ENCODE measurements at regions not wholly inside any gene's neighbourhood (a gene's known extent, or its start where the extent isn't known, plus 50 kb on each side); places are given as distances from the start of the nearest gene placed in this dataset.

DNA sequence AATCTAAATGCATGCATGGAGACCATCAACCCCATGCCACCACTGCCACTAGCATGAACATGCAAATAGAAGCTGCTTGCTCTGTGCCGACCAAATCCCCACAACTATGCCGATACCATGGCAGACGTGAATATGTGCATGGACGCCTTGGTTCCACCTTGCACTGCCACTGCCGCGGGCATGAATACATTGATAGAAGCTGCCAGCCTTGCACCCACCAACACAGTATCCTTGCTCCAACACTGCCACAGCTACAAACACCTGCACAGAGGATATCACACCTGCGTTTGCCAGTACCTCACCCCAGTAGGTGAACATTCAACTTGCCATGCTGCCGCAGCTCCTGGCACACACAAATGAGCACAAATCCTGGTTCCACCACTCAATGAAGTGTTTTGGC, 527.4 kb upstream of the REG3G start:
- no peak overlapping the region for H2AK5ac ChIP-seq (ENCODE audit: low read length)
- no peaks in the 10 kb centered on the region for H3K79me1 ChIP-seq (ENCODE audit: low read length)
- H2BK5ac ChIP-seq (ENCODE audit: low read length), result no peak overlapping the region
- no peak for DNase-seq
- H3K4me2 ChIP-seq (ENCODE audit: low read length), result no peak overlapping the region
- H3K9ac ChIP-seq (ENCODE audit: low read length), result no peak overlapping the region
- H3K4me1 ChIP-seq (ENCODE audit: control insufficient read depth, low read depth, low read length), result no peaks in the 10 kb centered on the region
- no peaks in the 10 kb centered on the region for H3K36me3 ChIP-seq (ENCODE audit: control insufficient read depth, insufficient read depth, low read length)
- H3K4me3 ChIP-seq (ENCODE audit: low read length), result no peak overlapping the region
- no peaks in the 10 kb centered on the region for H3K79me2 ChIP-seq (ENCODE audit: control insufficient read depth, insufficient read depth, low read length)
- WGBS (ENCODE audit: extremely low coverage, insufficient coverage, low lambda C conversion rate), result no CpG with 5 or more reads among the region's 8 CpGs
- H4K5ac ChIP-seq (ENCODE audit: low read length), result no peak overlapping the region
- H4K8ac ChIP-seq (ENCODE audit: low read depth, low read length), result no peak overlapping the region
- H3K23ac ChIP-seq (ENCODE audit: low read length), result no peak overlapping the region
- no peak overlapping the region for H3K4ac ChIP-seq (ENCODE audit: low read depth, low read length)
- no peak overlapping the region for H3K18ac ChIP-seq (ENCODE audit: low read length)
- H3K56ac ChIP-seq (ENCODE audit: low read length), result no peak overlapping the region
- H2BK120ac ChIP-seq (ENCODE audit: low read depth, low read length), result no peak overlapping the region
- H2BK15ac ChIP-seq (replicated peaks; ENCODE audit: low read depth), result no peak overlapping the region
- H3K27ac ChIP-seq (ENCODE audit: low read depth, low read length), result no peak overlapping the region
- H3K27me3 ChIP-seq (ENCODE audit: insufficient read depth, low read length, poor library complexity), result no peaks in the 10 kb centered on the region

DNA sequence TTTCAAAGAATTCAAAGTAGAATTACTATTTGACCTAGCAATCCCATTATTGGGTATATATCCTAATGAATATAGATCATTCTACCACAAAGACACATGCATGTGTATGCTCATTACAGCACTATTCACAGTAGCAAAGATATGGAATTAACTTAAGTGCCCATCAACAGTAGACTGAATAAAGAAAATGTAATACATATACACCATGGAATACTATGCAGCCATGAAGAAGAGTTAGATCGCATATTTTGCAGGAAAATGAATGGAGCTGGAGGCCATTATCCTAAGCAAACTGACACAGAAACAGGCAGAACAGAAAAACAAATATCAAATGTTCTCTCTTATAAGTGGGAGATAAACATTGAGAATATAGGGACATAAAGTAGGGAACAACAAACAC, 519.2 kb upstream of the REG3G start:
- H4K5ac ChIP-seq (ENCODE audit: low read length), result no peak overlapping the region
- H3K79me1 ChIP-seq (ENCODE audit: low read length), result no peaks in the 10 kb centered on the region
- no peaks in the 10 kb centered on the region for H3K79me2 ChIP-seq (ENCODE audit: control insufficient read depth, insufficient read depth, low read length)
- H3K27me3 ChIP-seq (ENCODE audit: insufficient read depth, low read length, poor library complexity), result no peaks in the 10 kb centered on the region
- no peak overlapping the region for H2BK15ac ChIP-seq (replicated peaks; ENCODE audit: low read depth)
- no peak overlapping the region for H3K27ac ChIP-seq (ENCODE audit: low read depth, low read length)
- H2BK5ac ChIP-seq (ENCODE audit: low read length), result no peak overlapping the region
- no peak overlapping the region for H3K23ac ChIP-seq (ENCODE audit: low read length)
- H3K4me3 ChIP-seq (ENCODE audit: low read length), result no peak overlapping the region
- no peaks in the 10 kb centered on the region for H3K36me3 ChIP-seq (ENCODE audit: control insufficient read depth, insufficient read depth, low read length)
- H3K4me1 ChIP-seq (ENCODE audit: control insufficient read depth, low read depth, low read length), result no peaks in the 10 kb centered on the region
- H4K8ac ChIP-seq (ENCODE audit: low read depth, low read length), result no peak overlapping the region
- no CpG with 5 or more reads among the region's 1 CpG for WGBS (ENCODE audit: extremely low coverage, insufficient coverage, low lambda C conversion rate)
- no peak overlapping the region for H2AK5ac ChIP-seq (ENCODE audit: low read length)
- no peak overlapping the region for H3K4me2 ChIP-seq (ENCODE audit: low read length)
- no peak overlapping the region for H3K18ac ChIP-seq (ENCODE audit: low read length)
- no peak for DNase-seq
- H3K4ac ChIP-seq (ENCODE audit: low read depth, low read length), result no peak overlapping the region
- no peak overlapping the region for H3K9ac ChIP-seq (ENCODE audit: low read length)
- no peak overlapping the region for H2BK120ac ChIP-seq (ENCODE audit: low read depth, low read length)
- H3K56ac ChIP-seq (ENCODE audit: low read length), result no peak overlapping the region

- H4K5ac ChIP-seq (ENCODE audit: low read length), result no peak overlapping the region
- WGBS (ENCODE audit: extremely low coverage, insufficient coverage, low lambda C conversion rate), result no CpG with 5 or more reads among the region's 3 CpGs
These were observed 503.6 kb upstream of the REG3G start for GRCh38 chr2:78521938-78522337.

GRCh38 chr2:78532762-78533379, 492.6 kb upstream of the REG3G start:
- WGBS (ENCODE audit: extremely low coverage, insufficient coverage, low lambda C conversion rate), result no CpG with 5 or more reads among the region's 5 CpGs
- H3K4me3 ChIP-seq (ENCODE audit: low read length), result no peak overlapping the region
- peak; percentile 13 for DNase-seq

More at GRCh38 chr2:78521938-78522337, 503.6 kb upstream of the REG3G start:
- Histone ChIP-seq H3K56ac (ENCODE audit: low read length) (no peak overlapping the region), H2AK5ac (ENCODE audit: low read length) (no peak overlapping the region), H3K36me3 (ENCODE audit: control insufficient read depth, insufficient read depth, low read length) (no peaks in the 10 kb centered on the region), H3K4me3 (ENCODE audit: low read length) (no peak overlapping the region), H3K4me1 (ENCODE audit: control insufficient read depth, low read depth, low read length) (no peaks in the 10 kb centered on the region), H3K9ac (ENCODE audit: low read length) (no peak overlapping the region), H3K23ac (ENCODE audit: low read length) (no peak overlapping the region), H4K8ac (ENCODE audit: low read depth, low read length) (no peak overlapping the region), H3K18ac (ENCODE audit: low read length) (no peak overlapping the region), H3K4ac (ENCODE audit: low read depth, low read length) (no peak overlapping the region), H3K79me1 (ENCODE audit: low read length) (no peaks in the 10 kb centered on the region), H2BK120ac (ENCODE audit: low read depth, low read length) (no peak overlapping the region), H3K79me2 (ENCODE audit: control insufficient read depth, insufficient read depth, low read length) (no peaks in the 10 kb centered on the region), H3K4me2 (ENCODE audit: low read length) (no peak overlapping the region), H2BK15ac (replicated peaks; ENCODE audit: low read depth) (no peak overlapping the region), H3K27ac (ENCODE audit: low read depth, low read length) (no peak overlapping the region), H2BK5ac (ENCODE audit: low read length) (no peak overlapping the region), H3K27me3 (ENCODE audit: insufficient read depth, low read length, poor library complexity) (no peaks in the 10 kb centered on the region)
- DNase-seq, result no peak

GRCh38 chr2:78535395-78535794, 490.1 kb upstream of the REG3G start:
- no peak overlapping the region for H3K27ac ChIP-seq (ENCODE audit: low read depth, low read length)
- H3K9ac ChIP-seq (ENCODE audit: low read length), result no peak overlapping the region
- H3K4me3 ChIP-seq (ENCODE audit: low read length), result no peak overlapping the region
- no peak overlapping the region for H4K5ac ChIP-seq (ENCODE audit: low read length)
- H3K27me3 ChIP-seq (ENCODE audit: insufficient read depth, low read length, poor library complexity), result no peaks in the 10 kb centered on the region
- no peak overlapping the region for H3K4me2 ChIP-seq (ENCODE audit: low read length)
- no peaks in the 10 kb centered on the region for H3K36me3 ChIP-seq (ENCODE audit: control insufficient read depth, insufficient read depth, low read length)
- H3K4me1 ChIP-seq (ENCODE audit: control insufficient read depth, low read depth, low read length), result no peaks in the 10 kb centered on the region
- H3K23ac ChIP-seq (ENCODE audit: low read length), result no peak overlapping the region
- H2BK5ac ChIP-seq (ENCODE audit: low read length), result no peak overlapping the region
- no peak overlapping the region for H3K4ac ChIP-seq (ENCODE audit: low read depth, low read length)
- no peak overlapping the region for H2BK120ac ChIP-seq (ENCODE audit: low read depth, low read length)
- H4K8ac ChIP-seq (ENCODE audit: low read depth, low read length), result no peak overlapping the region
- no peaks in the 10 kb centered on the region for H3K79me2 ChIP-seq (ENCODE audit: control insufficient read depth, insufficient read depth, low read length)
- H3K79me1 ChIP-seq (ENCODE audit: low read length), result no peaks in the 10 kb centered on the region
- no peak overlapping the region for H2AK5ac ChIP-seq (ENCODE audit: low read length)
- no peak overlapping the region for H3K18ac ChIP-seq (ENCODE audit: low read length)
- no peak overlapping the region for H2BK15ac ChIP-seq (replicated peaks; ENCODE audit: low read depth)
- no peak overlapping the region for H3K56ac ChIP-seq (ENCODE audit: low read length)
- DNase-seq, result no peak

More at GRCh38 chr2:78532762-78533379, 492.6 kb upstream of the REG3G start:
- Histone ChIP-seq H3K27me3 (ENCODE audit: insufficient read depth, low read length, poor library complexity) (no peaks in the 10 kb centered on the region), H4K5ac (ENCODE audit: low read length) (no peak overlapping the region), H3K56ac (ENCODE audit: low read length) (no peak overlapping the region), H3K4me1 (ENCODE audit: control insufficient read depth, low read depth, low read length) (no peaks in the 10 kb centered on the region), H3K36me3 (ENCODE audit: control insufficient read depth, insufficient read depth, low read length) (no peaks in the 10 kb centered on the region), H3K4ac (ENCODE audit: low read depth, low read length) (no peak overlapping the region), H3K79me2 (ENCODE audit: control insufficient read depth, insufficient read depth, low read length) (no peaks in the 10 kb centered on the region), H3K9ac (ENCODE audit: low read length) (no peak overlapping the region), H3K23ac (ENCODE audit: low read length) (no peak overlapping the region), H2AK5ac (ENCODE audit: low read length) (no peak overlapping the region), H3K27ac (ENCODE audit: low read depth, low read length) (no peak overlapping the region), H2BK5ac (ENCODE audit: low read length) (no peak overlapping the region), H3K79me1 (ENCODE audit: low read length) (no peaks in the 10 kb centered on the region), H3K18ac (ENCODE audit: low read length) (no peak overlapping the region), H2BK15ac (replicated peaks; ENCODE audit: low read depth) (no peak overlapping the region), H2BK120ac (ENCODE audit: low read depth, low read length) (no peak overlapping the region), H4K8ac (ENCODE audit: low read depth, low read length) (no peak overlapping the region), H3K4me2 (ENCODE audit: low read length) (no peak overlapping the region)

DNA sequence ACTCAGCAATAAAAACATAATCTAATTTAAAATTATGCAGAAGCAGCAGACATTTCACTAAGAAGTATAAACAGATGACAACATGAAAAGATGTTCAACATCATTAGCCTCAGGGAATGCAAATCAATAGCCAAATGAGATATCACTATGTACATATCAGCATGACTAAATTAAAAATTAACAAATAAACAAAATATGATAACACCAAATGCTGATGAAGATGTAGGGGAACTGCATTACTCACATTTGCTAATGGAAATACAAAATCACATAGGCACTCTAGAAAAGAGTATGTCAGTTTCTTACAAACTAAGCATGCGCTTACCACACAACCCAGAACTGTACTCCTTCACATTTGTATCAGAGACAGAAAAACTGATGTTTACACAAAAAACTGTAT, 487.2 kb upstream of the REG3G start:
- Histone ChIP-seq H2BK120ac (ENCODE audit: low read depth, low read length) (no peak overlapping the region), H3K4me3 (ENCODE audit: low read length) (no peak overlapping the region), H3K79me1 (ENCODE audit: low read length) (no peaks in the 10 kb centered on the region), H4K8ac (ENCODE audit: low read depth, low read length) (no peak overlapping the region), H3K4me1 (ENCODE audit: control insufficient read depth, low read depth, low read length) (no peaks in the 10 kb centered on the region), H3K23ac (ENCODE audit: low read length) (no peak overlapping the region), H3K18ac (ENCODE audit: low read length) (no peak overlapping the region), H3K56ac (ENCODE audit: low read length) (no peak overlapping the region), H3K4me2 (ENCODE audit: low read length) (no peak overlapping the region), H2BK15ac (replicated peaks; ENCODE audit: low read depth) (no peak overlapping the region), H2AK5ac (ENCODE audit: low read length) (no peak overlapping the region), H3K27ac (ENCODE audit: low read depth, low read length) (no peak overlapping the region), H3K27me3 (ENCODE audit: insufficient read depth, low read length, poor library complexity) (no peaks in the 10 kb centered on the region), H3K9ac (ENCODE audit: low read length) (no peak overlapping the region), H3K36me3 (ENCODE audit: control insufficient read depth, insufficient read depth, low read length) (no peaks in the 10 kb centered on the region), H4K5ac (ENCODE audit: low read length) (no peak overlapping the region), H2BK5ac (ENCODE audit: low read length) (no peak overlapping the region), H3K4ac (ENCODE audit: low read depth, low read length) (no peak overlapping the region), H3K79me2 (ENCODE audit: control insufficient read depth, insufficient read depth, low read length) (no peaks in the 10 kb centered on the region)
- no peak for DNase-seq
- no CpG with 5 or more reads among the region's 1 CpG for WGBS (ENCODE audit: extremely low coverage, insufficient coverage, low lambda C conversion rate)
